ENCODE measurements at regions not wholly inside any gene's neighbourhood (a gene's known extent, or its start where the extent isn't known, plus 50 kb on each side); places are given as distances from the start of the nearest gene placed in this dataset.

- no peak overlapping the region for H3K4me3 ChIP-seq (ENCODE audit: low read depth, low read length)
- peak; percentile 90 for DNase-seq (ENCODE audit: low read depth, low spot score)
- TF ChIP-seq, protein P1, sequence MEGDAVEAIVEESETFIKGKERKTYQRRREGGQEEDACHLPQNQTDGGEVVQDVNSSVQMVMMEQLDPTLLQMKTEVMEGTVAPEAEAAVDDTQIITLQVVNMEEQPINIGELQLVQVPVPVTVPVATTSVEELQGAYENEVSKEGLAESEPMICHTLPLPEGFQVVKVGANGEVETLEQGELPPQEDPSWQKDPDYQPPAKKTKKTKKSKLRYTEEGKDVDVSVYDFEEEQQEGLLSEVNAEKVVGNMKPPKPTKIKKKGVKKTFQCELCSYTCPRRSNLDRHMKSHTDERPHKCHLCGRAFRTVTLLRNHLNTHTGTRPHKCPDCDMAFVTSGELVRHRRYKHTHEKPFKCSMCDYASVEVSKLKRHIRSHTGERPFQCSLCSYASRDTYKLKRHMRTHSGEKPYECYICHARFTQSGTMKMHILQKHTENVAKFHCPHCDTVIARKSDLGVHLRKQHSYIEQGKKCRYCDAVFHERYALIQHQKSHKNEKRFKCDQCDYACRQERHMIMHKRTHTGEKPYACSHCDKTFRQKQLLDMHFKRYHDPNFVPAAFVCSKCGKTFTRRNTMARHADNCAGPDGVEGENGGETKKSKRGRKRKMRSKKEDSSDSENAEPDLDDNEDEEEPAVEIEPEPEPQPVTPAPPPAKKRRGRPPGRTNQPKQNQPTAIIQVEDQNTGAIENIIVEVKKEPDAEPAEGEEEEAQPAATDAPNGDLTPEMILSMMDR (IDR thresholded peaks at IDR 0.05; ENCODE audit: insufficient read depth, low read length, missing control alignments): no peak
- CTCF ChIA-PET: interaction anchor here (2.8 kb wide), 2 partner anchors 10 to 27 kb away, joined by 11 to 14 read pairs; no protein-coding TSS in a partner anchor
- POLR2A ChIA-PET: no interaction called here
These were observed 220.7 kb downstream of the LTN1 start for GRCh38 chr21:28771790-28772501.

DNA sequence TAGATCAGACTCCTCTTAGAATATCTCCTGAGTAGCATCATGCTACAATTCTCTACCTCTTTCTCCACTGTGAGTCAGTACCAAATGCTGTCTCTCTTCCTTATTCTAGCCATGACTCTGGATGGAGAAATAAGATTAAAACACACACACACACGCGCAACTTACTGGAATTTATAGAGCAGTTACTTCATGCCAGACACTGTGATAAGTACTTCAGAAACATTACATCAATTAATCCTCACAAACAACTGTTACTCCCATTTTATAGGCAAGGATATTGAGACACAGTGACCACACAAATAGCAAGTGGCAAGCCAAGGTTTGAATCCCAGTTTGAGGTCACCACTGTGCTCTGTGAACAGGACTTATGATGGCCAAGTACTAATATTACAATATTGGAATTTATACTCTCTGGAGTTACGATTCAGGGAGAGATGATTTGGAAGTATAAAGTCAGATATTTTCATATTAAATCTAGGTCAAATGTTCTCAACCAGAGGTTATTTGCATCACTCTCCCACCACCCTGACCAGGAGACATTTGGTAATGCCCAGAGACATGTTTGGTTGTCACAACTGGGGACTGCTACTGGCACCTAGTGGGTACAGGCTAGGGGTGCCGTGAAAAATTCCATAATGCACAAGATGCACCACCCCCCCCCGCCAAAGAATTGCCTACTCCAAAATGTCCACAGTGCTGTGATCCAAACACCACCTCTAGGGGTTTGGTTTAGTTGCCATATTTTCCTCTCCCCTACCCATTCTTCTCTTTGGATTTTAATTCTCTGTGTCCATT, 221.6 kb downstream of the LTN1 start:
- TF ChIP-seq, protein P1 (IDR thresholded peaks at IDR 0.05; ENCODE audit: insufficient read depth, low read length, missing control alignments): no peak
- DNase-seq (ENCODE audit: low read depth, low spot score): no peak
- POLR2A ChIA-PET: no interaction called here
- H3K4me3 ChIP-seq (ENCODE audit: low read depth, low read length): no peak overlapping the region
- CTCF ChIA-PET: interaction anchor here (2.8 kb wide), 1 partner anchor 10 kb away, joined by 14 read pairs; no protein-coding TSS in a partner anchor

- no peak overlapping the region for H3K4me3 ChIP-seq (ENCODE audit: low read depth, low read length)
- no peak for DNase-seq (ENCODE audit: low read depth, low spot score)
- TF ChIP-seq, protein P1 (IDR thresholded peaks at IDR 0.05; ENCODE audit: insufficient read depth, low read length, missing control alignments): no peak
- POLR2A ChIA-PET: no interaction called here
- CTCF ChIA-PET: interaction anchor here (0.7 to 1.5 kb wide), 3 partner anchors 11 to 170 kb away, joined by 3 to 8 read pairs (median 3); no protein-coding TSS in a partner anchor
These were observed 223.0 kb downstream of the LTN1 start for GRCh38 chr21:28769683-28770082.

DNA sequence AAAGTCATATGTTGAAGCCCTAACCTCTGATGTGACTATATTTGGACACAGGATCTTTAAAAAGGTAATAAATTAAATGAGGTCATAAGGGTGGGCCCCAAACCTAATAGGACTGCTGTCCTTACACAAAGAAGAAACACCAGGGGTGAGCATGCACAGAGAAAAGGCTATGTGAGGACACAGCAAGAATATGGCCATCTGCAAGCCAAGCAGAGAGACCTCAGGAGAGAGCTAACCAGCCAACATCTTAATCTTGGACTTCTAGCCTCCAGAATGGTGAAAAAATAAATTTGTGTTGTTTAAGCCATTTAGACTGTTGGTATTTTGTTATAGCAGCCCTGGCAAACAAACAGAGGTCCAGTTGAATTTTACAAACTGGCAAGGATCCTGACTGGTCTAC, 223.9 kb downstream of the LTN1 start:
- no peak for DNase-seq (ENCODE audit: low read depth, low spot score)
- POLR2A ChIA-PET: no interaction called here
- no peak overlapping the region for H3K4me3 ChIP-seq (ENCODE audit: low read depth, low read length)
- TF ChIP-seq, protein P1 (IDR thresholded peaks at IDR 0.05; ENCODE audit: insufficient read depth, low read length, missing control alignments): no peak
- CTCF ChIA-PET: interaction anchor here (1.5 kb wide), 1 partner anchor 24 kb away, joined by 8 read pairs; no protein-coding TSS in a partner anchor

GRCh38 chr21:28767523-28767922, 225.2 kb downstream of the LTN1 start:
- TF ChIP-seq, protein P1 (IDR thresholded peaks at IDR 0.05; ENCODE audit: insufficient read depth, low read length, missing control alignments): no peak
- no peak overlapping the region for H3K4me3 ChIP-seq (ENCODE audit: low read depth, low read length)
- POLR2A ChIA-PET: no interaction called here
- CTCF ChIA-PET: no interaction called here
- DNase-seq (ENCODE audit: low read depth, low spot score): no peak

DNA sequence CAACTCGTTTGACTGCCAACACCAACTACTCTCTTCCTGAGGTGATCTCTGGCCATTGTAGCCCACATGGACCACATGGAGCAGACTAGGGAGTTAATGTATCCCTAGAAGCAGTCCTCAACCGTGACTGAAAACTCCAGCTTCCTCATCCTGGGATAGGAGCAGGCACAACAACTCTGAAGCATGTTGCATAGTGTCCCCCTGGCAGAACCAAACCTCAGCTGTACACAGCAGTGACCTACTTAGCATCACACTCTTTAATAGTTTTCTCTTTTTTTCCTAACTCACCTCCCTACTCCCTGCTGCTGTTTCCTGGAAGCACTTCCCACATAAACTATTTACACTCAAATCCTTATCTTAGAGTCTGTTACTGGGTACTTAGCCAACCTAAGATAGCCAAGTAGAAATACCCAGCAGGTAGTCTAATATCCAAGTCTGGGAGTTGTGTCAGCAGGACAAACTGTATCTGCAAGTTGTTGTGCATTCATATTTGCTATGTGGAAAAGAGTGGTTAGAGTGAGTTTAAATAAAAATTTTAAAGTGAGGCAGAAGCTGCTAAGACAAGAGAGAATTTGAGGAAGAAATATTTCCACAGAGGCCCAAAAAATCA, 228.8 kb downstream of the LTN1 start:
- CTCF ChIA-PET: interaction anchor here (1.0 to 5.2 kb wide), 4 partner anchors 13 to 1058 kb away, joined by 3 to 34 read pairs (median 4); no protein-coding TSS in a partner anchor
- TF ChIP-seq, protein P1 (IDR thresholded peaks at IDR 0.05; ENCODE audit: insufficient read depth, low read length, missing control alignments): no peak
- no peak for DNase-seq (ENCODE audit: low read depth, low spot score)
- POLR2A ChIA-PET: no interaction called here
- no peak overlapping the region for H3K4me3 ChIP-seq (ENCODE audit: low read depth, low read length)

Data from AG04449 (cell line).